ENCODE measurements at regions not wholly inside any gene's neighbourhood (a gene's known extent, or its start where the extent isn't known, plus 50 kb on each side); places are given as distances from the start of the nearest gene placed in this dataset.

GRCh38 chr5:2163060-2163856 lies 280.5 kb upstream of the IRX4 start:
- intact Hi-C loops (cut with DNase I): no loop called here
- 90 to 93% (median 92%) methylated on average over 20 of the region's 20 CpGs for WGBS, 3 donors
- no peak for DNase-seq
- H3K36me3 ChIP-seq: no peaks in the 10 kb centered on the region
- H3K4me1 ChIP-seq (ENCODE audit: insufficient read depth): no peaks in the 10 kb centered on the region
- no peaks in the 10 kb centered on the region for H3K27me3 ChIP-seq
- no peak overlapping the region for H3K4me3 ChIP-seq
- no peak overlapping the region for H3K27ac ChIP-seq
- H3K9me3 ChIP-seq: no peaks in the 10 kb centered on the region
- TF ChIP-seq POLR2A (IDR thresholded peaks at IDR 0.05) (no peak), CTCF (IDR thresholded peaks at IDR 0.05) (no peak), EP300 (IDR thresholded peaks at IDR 0.05) (no peak)

- Histone ChIP-seq H3K9me3 (no peaks in the 10 kb centered on the region), H3K27me3 (no peaks in the 10 kb centered on the region), H3K27ac (no peak overlapping the region), H3K36me3 (no peaks in the 10 kb centered on the region), H3K4me1 (ENCODE audit: insufficient read depth) (no peaks in the 10 kb centered on the region), H3K4me3 (no peak overlapping the region)
- intact Hi-C loops (cut with DNase I): no loop called here
- DNase-seq: no peak
- WGBS, 3 donors: 67 to 95% (median 90%) methylated on average over 2 of the region's 2 CpGs
- no peak for TF ChIP-seq CTCF (IDR thresholded peaks at IDR 0.05)
- no peak for TF ChIP-seq POLR2A (IDR thresholded peaks at IDR 0.05)
- TF ChIP-seq EP300 (IDR thresholded peaks at IDR 0.05): no peak
Measured at GRCh38 chr5:2160811-2161210, 278.1 kb upstream of the IRX4 start.

GRCh38 chr5:2158767-2159166 lies 276.0 kb upstream of the IRX4 start:
- WGBS, 3 donors: 10 to 23% (median 10%) methylated on average over 9 of the region's 9 CpGs
- intact Hi-C loops (cut with DNase I): loop anchor here in 1 of 4 donors (5.0 kb wide), 1 partner anchor 1369 kb away; no protein-coding TSS in a partner anchor
- Histone ChIP-seq H3K27me3 (no peaks in the 10 kb centered on the region), H3K4me3 (no peak overlapping the region), H3K36me3 (no peaks in the 10 kb centered on the region), H3K27ac (no peak overlapping the region), H3K9me3 (no peaks in the 10 kb centered on the region), H3K4me1 (ENCODE audit: insufficient read depth) (no peaks in the 10 kb centered on the region)
- no peak for DNase-seq
- no peak for TF ChIP-seq EP300 (IDR thresholded peaks at IDR 0.05)
- no peak for TF ChIP-seq POLR2A (IDR thresholded peaks at IDR 0.05)
- no peak for TF ChIP-seq CTCF (IDR thresholded peaks at IDR 0.05)

GRCh38 chr5:2158109-2158508 lies 275.4 kb upstream of the IRX4 start:
- no peak for TF ChIP-seq CTCF (IDR thresholded peaks at IDR 0.05)
- no peak for TF ChIP-seq EP300 (IDR thresholded peaks at IDR 0.05)
- no peak for TF ChIP-seq POLR2A (IDR thresholded peaks at IDR 0.05)
- Histone ChIP-seq H3K9me3 (no peaks in the 10 kb centered on the region), H3K27ac (no peak overlapping the region), H3K4me3 (no peak overlapping the region), H3K4me1 (ENCODE audit: insufficient read depth) (no peaks in the 10 kb centered on the region), H3K36me3 (no peaks in the 10 kb centered on the region), H3K27me3 (no peaks in the 10 kb centered on the region)
- no peak for DNase-seq
- 69 to 86% (median 69%) methylated on average over 5 of the region's 5 CpGs for WGBS, 3 donors
- intact Hi-C loops (cut with DNase I): loop anchor here in 1 of 4 donors (5.0 kb wide), 1 partner anchor 1369 kb away; no protein-coding TSS in a partner anchor

All from ovary (tissue), 7 donors.